HTR-8/SVneo (cell line): ENCODE measurements at regions not wholly inside any gene's neighbourhood (a gene's known extent, or its start where the extent isn't known, plus 50 kb on each side); places are given as distances from the start of the nearest gene placed in this dataset.

ENCODE experiments used
- DNase-seq: peaks from one replicate; pipeline ENCODE4 v3.0.0; 2011; ENCODE audit warnings: low spot score, mixed read lengths; ENCODE audit not compliant: insufficient read length
- FAIRE-seq: peaks from 2 replicates; lab custom pipeline; 2011; peaks lifted over from hg19 to GRCh38; lab: Jason Lieb, UNC

- FAIRE-seq, result no peak
- no peak for DNase-seq
Observed at GRCh38 chr16:51579652-51580360, 428.7 kb upstream of the SALL1 start.

DNA sequence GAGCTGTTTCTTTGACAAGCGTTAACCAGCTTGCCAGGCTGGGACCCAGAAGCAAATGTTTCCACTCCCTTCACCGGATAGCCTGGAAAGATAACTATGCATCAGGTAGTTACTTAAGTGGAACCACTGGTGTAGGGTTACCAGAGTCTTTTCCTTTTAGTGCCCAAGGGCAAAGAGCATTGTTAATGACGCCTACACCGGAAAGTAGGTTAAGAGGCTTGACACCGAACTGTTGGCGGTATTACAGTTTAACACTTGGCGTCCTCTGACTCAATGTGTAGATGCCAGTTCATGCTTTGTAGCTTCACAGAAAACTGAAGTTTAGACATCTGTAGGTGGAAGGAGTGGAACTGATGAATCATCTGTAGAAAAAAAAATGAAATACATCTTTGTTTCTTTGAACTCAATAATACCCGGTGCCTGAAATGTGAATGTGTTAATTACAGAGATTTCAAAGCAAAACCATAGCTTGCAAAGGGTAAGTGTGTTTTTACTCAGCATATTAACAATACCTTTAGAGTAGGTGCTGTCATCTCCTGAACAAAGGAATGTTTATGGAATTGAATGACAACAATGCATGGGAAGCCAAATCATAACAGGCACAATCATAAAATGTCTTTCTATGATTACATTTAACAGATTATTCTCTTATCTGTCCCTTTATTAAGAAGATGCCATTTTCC lies 426.7 kb upstream of the SALL1 start:
- DNase-seq (no peak), FAIRE-seq (no peak)

DNA sequence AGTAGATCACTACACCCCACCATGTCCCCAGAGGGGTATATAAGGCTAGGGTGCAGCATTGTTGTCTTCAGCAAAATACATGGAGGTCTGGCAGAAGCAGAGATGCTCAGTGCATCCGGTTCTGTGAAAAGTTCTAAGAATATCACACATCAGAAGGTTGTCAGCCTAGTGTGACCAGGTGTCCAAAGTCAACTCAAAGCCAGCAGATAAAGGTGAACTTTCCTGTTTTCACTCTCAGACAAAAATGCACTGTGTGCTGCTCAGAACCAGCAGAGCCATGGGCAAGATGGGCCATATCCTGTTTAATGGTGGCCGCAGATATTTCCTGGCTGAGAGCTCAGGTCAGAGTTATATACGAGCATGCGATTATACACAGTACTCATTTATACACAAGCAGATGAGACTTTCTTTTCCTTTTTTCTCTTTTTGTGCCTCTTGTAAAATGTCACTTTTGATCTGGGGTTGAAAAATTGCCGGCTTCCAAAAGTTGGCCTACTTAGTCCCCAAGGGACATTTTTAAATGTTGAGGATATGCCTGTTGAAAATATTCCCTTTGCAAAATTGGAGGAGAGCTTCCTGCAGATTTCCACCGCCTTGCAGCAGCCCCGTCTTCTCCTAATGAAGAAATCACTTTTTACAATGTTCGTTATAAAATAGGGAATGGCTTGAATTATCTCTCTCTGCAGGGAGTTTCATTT lies 425.6 kb upstream of the SALL1 start:
- DNase-seq, result no peak
- no peak for FAIRE-seq

DNA sequence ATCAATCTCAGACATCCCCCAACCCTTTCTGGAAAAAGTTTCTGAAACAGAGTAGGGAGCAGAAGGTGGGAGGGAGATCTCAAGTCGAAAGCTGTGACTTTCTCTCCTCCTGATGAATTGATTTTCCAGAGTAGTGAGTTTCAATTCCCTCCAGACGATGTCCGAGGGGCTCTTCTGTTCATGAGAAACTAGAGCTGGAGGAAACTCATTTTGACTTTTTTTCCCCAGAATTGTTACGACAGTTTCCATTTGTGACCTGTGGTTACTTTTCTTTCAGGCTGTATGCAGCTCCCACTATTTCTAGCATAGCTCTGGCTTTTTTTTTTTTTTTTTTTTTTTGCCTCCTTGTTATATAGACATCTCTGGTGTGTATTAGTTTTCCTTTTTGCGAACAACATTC lies 422.1 kb upstream of the SALL1 start:
- DNase-seq (no peak), FAIRE-seq (no peak)

- DNase-seq (no peak), FAIRE-seq (no peak)
Observed at GRCh38 chr16:51569203-51569931, 418.3 kb upstream of the SALL1 start.

DNA sequence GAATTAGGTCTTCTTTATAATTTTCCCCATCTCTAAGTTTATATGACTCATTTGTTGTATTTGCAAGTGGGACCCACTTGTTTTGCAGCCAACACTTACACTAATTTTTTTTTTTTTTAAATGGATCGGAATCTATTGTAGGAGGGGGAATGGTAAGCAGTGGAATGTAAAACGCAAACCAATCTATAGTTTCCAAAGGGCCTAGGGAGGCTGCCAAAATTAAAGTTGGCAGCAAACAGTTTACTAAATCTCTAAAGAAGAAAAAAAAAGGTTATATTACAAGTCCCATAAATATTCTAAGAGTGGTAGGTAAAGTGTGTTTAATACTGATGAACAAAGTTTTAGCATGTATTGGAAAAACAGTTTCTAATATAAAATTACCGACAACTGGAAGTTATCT lies 416.8 kb upstream of the SALL1 start:
- FAIRE-seq (no peak), DNase-seq (no peak)

- FAIRE-seq (no peak), DNase-seq (no peak)
Observed at GRCh38 chr16:51565184-51565583, 414.1 kb upstream of the SALL1 start.

- DNase-seq, result no peak
- FAIRE-seq, result no peak
Observed at GRCh38 chr16:51562891-51563290, 411.8 kb upstream of the SALL1 start.

DNA sequence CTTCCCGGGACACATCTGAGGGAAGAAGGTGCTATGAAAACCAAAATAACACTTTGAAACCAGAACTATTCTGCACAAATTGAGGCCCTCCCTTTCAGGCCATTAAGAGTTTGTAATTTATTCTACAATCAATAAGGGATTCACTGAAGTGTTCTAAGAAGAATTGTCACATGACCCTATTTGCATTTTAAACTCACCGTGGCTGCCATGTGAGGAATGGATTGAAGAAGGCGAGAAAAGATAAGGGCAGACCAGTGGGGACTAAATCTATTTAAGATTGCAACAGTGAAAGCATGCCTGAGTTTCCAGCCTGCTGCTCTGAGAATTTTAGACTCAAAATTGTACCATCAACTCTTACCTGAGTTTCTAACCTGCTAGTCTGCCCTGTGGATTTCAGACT lies 408.8 kb upstream of the SALL1 start:
- no peak for DNase-seq
- no peak for FAIRE-seq

- no peak for DNase-seq
- no peak for FAIRE-seq
Observed at GRCh38 chr16:51557670-51558069, 406.6 kb upstream of the SALL1 start.

- FAIRE-seq (no peak), DNase-seq (no peak)
Observed at GRCh38 chr16:51556694-51557340, 405.7 kb upstream of the SALL1 start.

DNA sequence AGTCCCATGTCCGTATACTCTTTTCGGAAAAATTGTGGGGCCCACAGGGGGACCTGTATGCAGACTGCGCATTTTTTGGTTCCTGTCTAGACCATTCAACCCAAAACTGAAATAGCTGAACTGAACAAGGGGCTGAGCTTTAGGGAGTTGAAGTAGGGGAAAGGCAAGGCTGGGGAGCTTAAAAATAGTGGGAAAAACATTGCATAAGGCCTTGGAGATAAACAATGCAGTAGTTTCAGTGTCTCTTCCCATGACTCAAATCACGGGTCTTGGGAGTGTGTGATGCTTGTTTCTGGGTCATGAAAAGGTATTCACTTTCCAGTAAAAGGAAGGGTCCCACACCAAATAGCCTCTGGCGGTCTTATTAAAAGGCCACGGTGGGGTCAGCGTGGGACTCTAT lies 402.8 kb upstream of the SALL1 start:
- DNase-seq (no peak), FAIRE-seq (no peak)

- DNase-seq, result no peak
Observed at GRCh38 chr16:51553314-51553713, 402.2 kb upstream of the SALL1 start.

GRCh38 chr16:51550800-51551347 lies 399.8 kb upstream of the SALL1 start:
- DNase-seq (no peak), FAIRE-seq (no peak)

More at GRCh38 chr16:51553314-51553713, 402.2 kb upstream of the SALL1 start:
- no peak for FAIRE-seq

DNA sequence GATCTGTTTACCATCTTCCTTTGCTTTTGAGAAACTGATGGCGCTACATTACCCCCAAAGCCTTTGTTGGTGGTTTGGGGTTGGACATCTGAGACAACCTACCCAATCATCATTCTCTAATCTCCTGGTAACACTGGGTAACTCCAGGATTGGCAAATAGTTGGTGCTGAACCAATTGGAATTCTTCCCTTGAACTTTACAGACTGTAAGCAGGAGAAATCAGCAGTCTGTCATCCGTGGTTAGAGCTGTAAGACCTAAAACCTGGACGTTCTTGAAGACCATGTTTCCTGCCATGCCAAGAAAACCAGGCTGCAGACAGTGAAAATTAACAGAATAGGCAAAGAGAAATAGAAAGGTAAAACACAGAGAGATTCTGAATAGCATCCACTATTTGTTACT lies 398.8 kb upstream of the SALL1 start:
- no peak for DNase-seq
- no peak for FAIRE-seq

- no peak for FAIRE-seq
Observed at GRCh38 chr16:51545951-51546350, 394.9 kb upstream of the SALL1 start.

DNA sequence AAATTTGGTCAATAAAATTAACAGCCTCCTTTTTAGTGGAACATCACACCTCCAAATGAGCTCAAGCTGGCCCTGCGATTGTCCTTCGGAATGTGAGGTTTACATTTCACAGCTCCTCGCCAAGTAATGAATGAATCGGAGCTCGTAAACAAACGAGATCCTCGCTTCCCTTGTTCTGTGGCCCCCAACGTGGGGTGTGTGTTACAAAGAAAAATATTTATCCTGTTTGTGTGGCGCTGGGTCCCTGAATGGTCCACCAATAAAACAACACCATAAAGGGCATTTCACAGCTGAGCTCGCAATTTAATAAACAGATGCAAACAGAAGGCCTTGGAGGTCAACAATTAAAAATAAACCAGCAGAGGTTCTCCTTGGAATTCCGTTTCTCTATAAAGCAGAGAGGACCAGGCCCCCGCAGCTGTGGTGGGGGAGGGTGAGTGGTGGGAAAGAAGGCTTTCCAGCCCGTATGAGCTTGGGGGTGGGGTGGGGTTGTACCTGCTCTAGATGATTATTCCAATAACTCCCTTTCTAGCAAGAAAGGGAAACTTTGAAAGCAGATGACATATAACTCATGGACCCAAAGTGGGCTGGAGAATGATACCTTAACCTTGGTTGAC lies 393.9 kb upstream of the SALL1 start:
- DNase-seq, result no peak

More at GRCh38 chr16:51545951-51546350, 394.9 kb upstream of the SALL1 start:
- no peak for DNase-seq

DNA sequence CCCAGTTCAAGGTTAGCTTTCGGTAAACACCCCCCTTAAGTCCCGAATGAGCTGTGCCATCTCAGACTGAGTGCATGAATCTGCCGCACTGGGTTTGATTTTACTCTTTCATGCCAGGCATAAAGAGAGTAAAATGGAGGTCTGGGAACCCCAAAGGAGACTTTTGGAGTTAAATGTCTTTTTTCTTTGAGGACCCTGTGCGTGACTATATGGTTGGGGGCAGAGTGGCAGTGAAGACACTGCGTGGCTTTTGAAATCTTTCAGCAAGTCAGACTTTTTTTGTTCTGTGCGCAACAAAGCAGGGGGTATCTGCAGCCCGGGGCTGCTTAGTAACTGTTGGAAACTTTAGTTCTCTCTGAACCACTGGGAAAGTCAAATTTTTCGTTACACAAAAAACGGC lies 392.9 kb upstream of the SALL1 start:
- FAIRE-seq, result no peak
- no peak for DNase-seq

More for the DNA sequence above, 393.9 kb upstream of the SALL1 start:
- no peak for FAIRE-seq
